ENCODE measurements at regions not wholly inside any gene's neighbourhood (a gene's known extent, or its start where the extent isn't known, plus 50 kb on each side); places are given as distances from the start of the nearest gene placed in this dataset.

GRCh38 chr4:177555007-177555574 lies 112.9 kb upstream of the AGA start:
- TF ChIP-seq CTCF (IDR thresholded peaks at IDR 0.05), result peak in 1 of 2 donors; percentile 29
- no peak for TF ChIP-seq POLR2A (IDR thresholded peaks at IDR 0.05)
- no peaks in the 10 kb centered on the region for H3K36me3 ChIP-seq
- 14% methylated on average over 2 of the region's 2 CpGs for WGBS
- no peaks in the 10 kb centered on the region for H3K4me1 ChIP-seq
- no peaks in the 10 kb centered on the region for H3K9me3 ChIP-seq
- H3K27ac ChIP-seq, result no peak overlapping the region
- no peak overlapping the region for H3K4me3 ChIP-seq
- H3K27me3 ChIP-seq, result no peaks in the 10 kb centered on the region
- no peak for DNase-seq (ENCODE audit: low spot score in 2 of 2)

GRCh38 chr4:177557416-177557815 lies 115.2 kb upstream of the AGA start:
- Histone ChIP-seq H3K9me3 (no peaks in the 10 kb centered on the region), H3K4me1 (no peaks in the 10 kb centered on the region), H3K36me3 (no peaks in the 10 kb centered on the region), H3K27me3 (no peaks in the 10 kb centered on the region), H3K27ac (no peak overlapping the region), H3K4me3 (no peak overlapping the region)
- 92% methylated on average over 14 of the region's 21 CpGs for WGBS
- DNase-seq (ENCODE audit: low spot score in 2 of 2), result no peak
- TF ChIP-seq EP300 (IDR thresholded peaks at IDR 0.05) (no peak), CTCF (IDR thresholded peaks at IDR 0.05) (no peak), POLR2AphosphoS5 (IDR thresholded peaks at IDR 0.05) (no peak), POLR2A (IDR thresholded peaks at IDR 0.05) (no peak)

GRCh38 chr4:177558995-177559394 lies 116.8 kb upstream of the AGA start:
- no peak for DNase-seq (ENCODE audit: low spot score in 2 of 2)
- TF ChIP-seq POLR2A (IDR thresholded peaks at IDR 0.05), result no peak
- no peak for TF ChIP-seq CTCF (IDR thresholded peaks at IDR 0.05)
- TF ChIP-seq POLR2AphosphoS5 (IDR thresholded peaks at IDR 0.05), result no peak
- TF ChIP-seq EP300 (IDR thresholded peaks at IDR 0.05), result no peak
- no peaks in the 10 kb centered on the region for H3K9me3 ChIP-seq
- H3K27me3 ChIP-seq, result no peaks in the 10 kb centered on the region
- WGBS, result 89% methylated on average over 3 of the region's 3 CpGs
- H3K4me1 ChIP-seq, result no peaks in the 10 kb centered on the region
- H3K27ac ChIP-seq, result no peak overlapping the region
- no peak overlapping the region for H3K4me3 ChIP-seq
- H3K36me3 ChIP-seq, result no peaks in the 10 kb centered on the region

GRCh38 chr4:177562163-177562562 lies 119.9 kb upstream of the AGA start:
- 88% methylated on average over 4 of the region's 4 CpGs for WGBS
- no peaks in the 10 kb centered on the region for H3K4me1 ChIP-seq
- DNase-seq (ENCODE audit: low spot score in 2 of 2), result no peak
- no peaks in the 10 kb centered on the region for H3K36me3 ChIP-seq
- no peaks in the 10 kb centered on the region for H3K27me3 ChIP-seq
- H3K27ac ChIP-seq, result no peak overlapping the region
- TF ChIP-seq CTCF (IDR thresholded peaks at IDR 0.05), result no peak
- TF ChIP-seq POLR2AphosphoS5 (IDR thresholded peaks at IDR 0.05), result no peak
- TF ChIP-seq EP300 (IDR thresholded peaks at IDR 0.05), result no peak
- no peak for TF ChIP-seq POLR2A (IDR thresholded peaks at IDR 0.05)
- H3K4me3 ChIP-seq, result no peak overlapping the region
- H3K9me3 ChIP-seq, result no peaks in the 10 kb centered on the region

GRCh38 chr4:177562859-177563258 lies 120.6 kb upstream of the AGA start:
- Histone ChIP-seq H3K4me1 (no peaks in the 10 kb centered on the region), H3K9me3 (no peaks in the 10 kb centered on the region), H3K4me3 (no peak overlapping the region), H3K27ac (no peak overlapping the region), H3K36me3 (no peaks in the 10 kb centered on the region), H3K27me3 (no peaks in the 10 kb centered on the region)
- 91% methylated on average over 1 of the region's 1 CpG for WGBS
- no peak for DNase-seq (ENCODE audit: low spot score in 2 of 2)
- no peak for TF ChIP-seq EP300 (IDR thresholded peaks at IDR 0.05)
- TF ChIP-seq POLR2A (IDR thresholded peaks at IDR 0.05), result no peak
- TF ChIP-seq POLR2AphosphoS5 (IDR thresholded peaks at IDR 0.05), result no peak
- TF ChIP-seq CTCF (IDR thresholded peaks at IDR 0.05), result no peak
